Neural crest cell (in vitro differentiated cells): ENCODE measurements at regions not wholly inside any gene's neighbourhood (a gene's known extent, or its start where the extent isn't known, plus 50 kb on each side); places are given as distances from the start of the nearest gene placed in this dataset.

ENCODE experiments used
- DNase-seq: peaks from one replicate; pipeline ENCODE4 v3.0.0; 2021; ENCODE audit warnings: low read depth, mixed read lengths, low spot score
- H3K27ac Mint-ChIP-seq: one replicate; pipeline ENCODE4 v1.8.0; 2021; ENCODE audit warnings: mild to moderate bottlenecking, mixed read lengths; ENCODE audit not compliant: unreplicated experiment
- H3K27me3 Mint-ChIP-seq: 2 replicates; pipeline ENCODE4 v1.8.0; 2021; ENCODE audit warnings: low read depth, mild to moderate bottlenecking, mixed read lengths
- H3K36me3 Mint-ChIP-seq: 2 replicates; pipeline ENCODE4 v1.8.0; 2021; ENCODE audit warnings: low read depth, mild to moderate bottlenecking, mixed read lengths
- H3K4me1 Mint-ChIP-seq: 2 replicates; pipeline ENCODE4 v1.8.0; 2021; ENCODE audit warnings: mixed read lengths
- H3K4me3 Mint-ChIP-seq: one replicate; pipeline ENCODE4 v1.8.0; 2021; ENCODE audit warnings: mild to moderate bottlenecking, mixed read lengths
- H3K9me3 Mint-ChIP-seq: 2 replicates; pipeline ENCODE4 v1.8.0; 2021; ENCODE audit warnings: mixed read lengths
- CTCF ChIP-seq: fragments of 200-600 bp; sonication (generic); conservative IDR thresholded peaks from 2 replicates; pipeline ENCODE4 v1.5.0; 2021; ENCODE audit warnings: antibody characterized with exemption, mild to moderate bottlenecking

- Mint-ChIP-seq H3K4me1 (no peaks in the 10 kb centered on the region), H3K9me3 (peaks cover 7% of the 10 kb centered on the region), H3K27me3 (no peaks in the 10 kb centered on the region), H3K27ac (no peak overlapping the region), H3K36me3 (no peaks in the 10 kb centered on the region), H3K4me3 (no peak overlapping the region)
- no peak for TF ChIP-seq CTCF
- no peak for DNase-seq
Measured at GRCh38 chr18:71028285-71028762, 739.5 kb downstream of the SOCS6 start.

GRCh38 chr18:71027531-71027930 lies 738.7 kb downstream of the SOCS6 start:
- Mint-ChIP-seq H3K4me3 (no peak overlapping the region), H3K27me3 (no peaks in the 10 kb centered on the region), H3K36me3 (no peaks in the 10 kb centered on the region), H3K4me1 (no peaks in the 10 kb centered on the region), H3K9me3 (peaks cover 7% of the 10 kb centered on the region), H3K27ac (no peak overlapping the region)
- no peak for DNase-seq
- no peak for TF ChIP-seq CTCF

- Mint-ChIP-seq H3K36me3 (no peaks in the 10 kb centered on the region), H3K4me1 (no peaks in the 10 kb centered on the region), H3K27me3 (no peaks in the 10 kb centered on the region), H3K27ac (no peak overlapping the region), H3K4me3 (no peak overlapping the region), H3K9me3 (peaks cover 8% of the 10 kb centered on the region)
- no peak for TF ChIP-seq CTCF
- no peak for DNase-seq
Measured at GRCh38 chr18:71025505-71026225, 736.8 kb downstream of the SOCS6 start.

- no peak for DNase-seq
- no peaks in the 10 kb centered on the region for H3K4me1 Mint-ChIP-seq
- TF ChIP-seq CTCF = no peak
- H3K27me3 Mint-ChIP-seq = no peaks in the 10 kb centered on the region
- no peak overlapping the region for H3K27ac Mint-ChIP-seq
- H3K36me3 Mint-ChIP-seq = no peaks in the 10 kb centered on the region
- peaks cover 9% of the 10 kb centered on the region for H3K9me3 Mint-ChIP-seq
- no peak overlapping the region for H3K4me3 Mint-ChIP-seq
Measured at GRCh38 chr18:71022389-71022788, 733.5 kb downstream of the SOCS6 start.

- no peak for DNase-seq
- Mint-ChIP-seq H3K27ac (no peak overlapping the region), H3K4me1 (no peaks in the 10 kb centered on the region), H3K36me3 (no peaks in the 10 kb centered on the region), H3K27me3 (no peaks in the 10 kb centered on the region), H3K4me3 (no peak overlapping the region), H3K9me3 (peaks cover 9% of the 10 kb centered on the region)
- no peak for TF ChIP-seq CTCF
Measured at GRCh38 chr18:71021030-71021362, 732.2 kb downstream of the SOCS6 start.
